ENCODE measurements at regions not wholly inside any gene's neighbourhood (a gene's known extent, or its start where the extent isn't known, plus 50 kb on each side); places are given as distances from the start of the nearest gene placed in this dataset.

- no TSS peak for BruUV-seq (replicated peaks)
- Histone ChIP-seq H3K4me1 (ENCODE audit: insufficient read depth, low read length) (peaks cover 35% of the 10 kb centered on the region), H4K20me1 (ENCODE audit: insufficient read depth, low read length) (no peaks in the 10 kb centered on the region), H3K4me3 (replicated peaks in 1 of 3; ENCODE audit: insufficient read depth in 1 of 3, low read depth in 2 of 3, low read length in 3 of 3) (no peak overlapping the region), H3K27me3 (ENCODE audit: control insufficient read depth in 1 of 2, insufficient read depth in 2 of 2, low read length in 2 of 2) (no peaks in the 10 kb centered on the region), H3K9me3 (ENCODE audit: low read length) (peaks cover 6% of the 10 kb centered on the region; the same call in 1 of the 2 replicates), H3K4me2 (ENCODE audit: low read depth, low read length) (no peak overlapping the region), H3K79me2 (ENCODE audit: insufficient read depth, low read length) (no peaks in the 10 kb centered on the region), H3K36me3 (replicated peaks in 1 of 2; ENCODE audit: control insufficient read depth in 1 of 2, insufficient read depth in 2 of 2, low read length in 2 of 2) (no peaks in the 10 kb centered on the region), H3K9ac (ENCODE audit: insufficient read depth, low read depth, low read length) (no peak overlapping the region), H2AFZ (ENCODE audit: low read length) (no peak overlapping the region), H3K27ac (ENCODE audit: extremely low read length, insufficient read depth, low read length) (no peak overlapping the region)
- DNase-seq (ENCODE audit: low spot score): peak; percentile 35
- ChIA-PET CTCF (ENCODE audit: low intra/inter-chr PET ratio, low total read pairs) (no interaction called here), POLR2A (no interaction called here)
- WGBS (ENCODE audit: low lambda C conversion rate): 3% methylated on average over 2 of the region's 2 CpGs
- FAIRE-seq: peak; percentile 12
- in situ Hi-C loops (cut with HindIII; ENCODE audit: extremely low pct_ligation_motif_present, low pct_unique_long_range_greater_than_20kb) (no loop called here), intact Hi-C loops (cut with micrococcal nuclease; ENCODE audit: unreplicated experiment) (no loop called here)
- ATAC-seq: no peak
- TF ChIP-seq ZNF276 (CRISPR knock-in tag; IDR thresholded peaks at IDR 0.05; ENCODE audit: low read depth) (no peak), SCMH1 (CRISPR knock-in tag; IDR thresholded peaks at IDR 0.05; ENCODE audit: borderline replicate concordance) (no peak), ZNF138 (CRISPR knock-in tag; IDR thresholded peaks at IDR 0.05; ENCODE audit: low read depth) (no peak), FOXA3 (CRISPR knock-in tag; IDR thresholded peaks at IDR 0.05) (peak; percentile 71), ETS1 (CRISPR knock-in tag; IDR thresholded peaks at IDR 0.05) (no peak), NR2F1 (CRISPR knock-in tag; IDR thresholded peaks at IDR 0.05) (peak; percentile 86 to 87), BHLHE40 (IDR thresholded peaks at IDR 0.05; ENCODE audit: low read length) (peak; percentile 67; the same call in 1 of the 2 replicates), FOXK1 (CRISPR knock-in tag; IDR thresholded peaks at IDR 0.05; ENCODE audit: borderline replicate concordance, low read depth) (peak; percentile 27; the same call in 1 of the 2 replicates), ZNF224 (CRISPR knock-in tag; IDR thresholded peaks at IDR 0.05) (no peak), MED13 (CRISPR knock-in tag; IDR thresholded peaks at IDR 0.05) (no peak), ZNF703 (CRISPR knock-in tag; IDR thresholded peaks at IDR 0.05; ENCODE audit: borderline replicate concordance) (no peak), TMF1 (CRISPR knock-in tag; IDR thresholded peaks at IDR 0.05; ENCODE audit: low read depth) (no peak), KDM4B (CRISPR knock-in tag; IDR thresholded peaks at IDR 0.05) (no peak), BCL6 (CRISPR knock-in tag; IDR thresholded peaks at IDR 0.05) (peak; percentile 30; the same call in 1 of the 2 replicates), ZBTB21 (CRISPR knock-in tag; IDR thresholded peaks at IDR 0.05) (no peak), CEBPG (CRISPR knock-in tag; IDR thresholded peaks at IDR 0.05) (peak; percentile 52), MIXL1 (CRISPR knock-in tag; IDR thresholded peaks at IDR 0.05) (peak; percentile 89), ZNF629 (CRISPR knock-in tag; conservative IDR thresholded peaks at IDR 0.05) (peak; percentile 70), ARID3A (IDR thresholded peaks at IDR 0.05; ENCODE audit: low read depth, low read length) (no peak), SRY (CRISPR knock-in tag; IDR thresholded peaks at IDR 0.05) (no peak), CEBPB (IDR thresholded peaks at IDR 0.05; ENCODE audit: borderline replicate concordance, low read depth, low read length) (0 out of 2 replicates have a peak, but pooled peaks have one; percentile 6), SNAI1 (CRISPR knock-in tag; IDR thresholded peaks at IDR 0.05; ENCODE audit: borderline replicate concordance) (no peak), EHMT2 (IDR thresholded peaks at IDR 0.05; ENCODE audit: borderline replicate concordance, low read depth, low read length) (no peak), ZNF614 (CRISPR knock-in tag; IDR thresholded peaks at IDR 0.05; ENCODE audit: borderline replicate concordance) (no peak), MAFF (IDR thresholded peaks at IDR 0.05; ENCODE audit: low read depth, low read length) (no peak)
These were observed 98.8 kb upstream of the EOLA2 start for GRCh38 chrX:150037041-150037440.

Measured in HepG2 (cell line).